ENCODE measurements at regions not wholly inside any gene's neighbourhood (a gene's known extent, or its start where the extent isn't known, plus 50 kb on each side); places are given as distances from the start of the nearest gene placed in this dataset.

DNA sequence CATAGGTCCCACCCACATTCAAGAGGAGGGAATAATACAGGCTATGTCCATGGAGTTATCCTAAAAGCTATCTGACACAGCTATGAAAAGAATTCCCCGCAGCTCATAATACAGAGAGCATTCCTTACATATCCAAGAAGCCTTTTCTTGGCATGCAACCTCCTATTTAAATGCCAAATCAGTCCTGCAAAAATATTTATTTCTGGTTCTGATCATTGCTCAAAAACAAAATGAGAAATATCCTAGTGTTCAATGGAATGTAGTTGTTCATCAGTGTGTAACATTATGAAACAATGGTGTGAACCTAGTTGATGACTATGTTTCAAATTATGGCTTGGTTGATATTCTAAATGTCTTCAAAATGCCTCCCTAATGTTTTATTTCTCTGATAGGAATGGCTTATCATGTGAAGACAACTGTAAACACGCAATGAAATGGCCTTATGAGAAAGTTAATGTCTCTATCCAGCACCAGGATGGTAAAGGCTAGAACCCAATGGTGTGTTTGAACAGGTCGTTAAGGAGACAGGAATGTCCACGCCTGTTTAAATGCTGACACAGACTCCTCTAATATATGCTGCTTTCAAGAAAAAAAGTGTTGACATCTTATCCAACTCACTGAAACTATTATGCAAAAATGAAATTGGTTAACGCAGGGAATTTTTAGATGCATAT is 126.7 kb upstream of the CDH6 start:
- peak; percentile 57 for ATAC-seq
- TF ChIP-seq, protein P1, sequence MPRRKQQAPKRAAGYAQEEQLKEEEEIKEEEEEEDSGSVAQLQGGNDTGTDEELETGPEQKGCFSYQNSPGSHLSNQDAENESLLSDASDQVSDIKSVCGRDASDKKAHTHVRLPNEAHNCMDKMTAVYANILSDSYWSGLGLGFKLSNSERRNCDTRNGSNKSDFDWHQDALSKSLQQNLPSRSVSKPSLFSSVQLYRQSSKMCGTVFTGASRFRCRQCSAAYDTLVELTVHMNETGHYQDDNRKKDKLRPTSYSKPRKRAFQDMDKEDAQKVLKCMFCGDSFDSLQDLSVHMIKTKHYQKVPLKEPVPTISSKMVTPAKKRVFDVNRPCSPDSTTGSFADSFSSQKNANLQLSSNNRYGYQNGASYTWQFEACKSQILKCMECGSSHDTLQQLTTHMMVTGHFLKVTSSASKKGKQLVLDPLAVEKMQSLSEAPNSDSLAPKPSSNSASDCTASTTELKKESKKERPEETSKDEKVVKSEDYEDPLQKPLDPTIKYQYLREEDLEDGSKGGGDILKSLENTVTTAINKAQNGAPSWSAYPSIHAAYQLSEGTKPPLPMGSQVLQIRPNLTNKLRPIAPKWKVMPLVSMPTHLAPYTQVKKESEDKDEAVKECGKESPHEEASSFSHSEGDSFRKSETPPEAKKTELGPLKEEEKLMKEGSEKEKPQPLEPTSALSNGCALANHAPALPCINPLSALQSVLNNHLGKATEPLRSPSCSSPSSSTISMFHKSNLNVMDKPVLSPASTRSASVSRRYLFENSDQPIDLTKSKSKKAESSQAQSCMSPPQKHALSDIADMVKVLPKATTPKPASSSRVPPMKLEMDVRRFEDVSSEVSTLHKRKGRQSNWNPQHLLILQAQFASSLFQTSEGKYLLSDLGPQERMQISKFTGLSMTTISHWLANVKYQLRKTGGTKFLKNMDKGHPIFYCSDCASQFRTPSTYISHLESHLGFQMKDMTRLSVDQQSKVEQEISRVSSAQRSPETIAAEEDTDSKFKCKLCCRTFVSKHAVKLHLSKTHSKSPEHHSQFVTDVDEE (CRISPR knock-in tag; IDR thresholded peaks at IDR 0.05): no peak
- TF ChIP-seq BACH2 (CRISPR knock-in tag; IDR thresholded peaks at IDR 0.05; ENCODE audit: borderline replicate concordance) (no peak), ZNF70 (CRISPR knock-in tag; IDR thresholded peaks at IDR 0.05) (no peak), TCF4 (CRISPR knock-in tag; IDR thresholded peaks at IDR 0.05; ENCODE audit: borderline replicate concordance) (no peak), RARB (CRISPR knock-in tag; IDR thresholded peaks at IDR 0.05) (no peak), ZFP30 (CRISPR knock-in tag; IDR thresholded peaks at IDR 0.05) (no peak), GLIS3 (CRISPR knock-in tag; IDR thresholded peaks at IDR 0.05) (no peak), ZC3H10 (CRISPR knock-in tag; IDR thresholded peaks at IDR 0.05) (no peak), ZFP3 (CRISPR knock-in tag; IDR thresholded peaks at IDR 0.05) (no peak), ZNF8 (CRISPR knock-in tag; IDR thresholded peaks at IDR 0.05) (no peak)
- TF ChIP-seq, protein P2, sequence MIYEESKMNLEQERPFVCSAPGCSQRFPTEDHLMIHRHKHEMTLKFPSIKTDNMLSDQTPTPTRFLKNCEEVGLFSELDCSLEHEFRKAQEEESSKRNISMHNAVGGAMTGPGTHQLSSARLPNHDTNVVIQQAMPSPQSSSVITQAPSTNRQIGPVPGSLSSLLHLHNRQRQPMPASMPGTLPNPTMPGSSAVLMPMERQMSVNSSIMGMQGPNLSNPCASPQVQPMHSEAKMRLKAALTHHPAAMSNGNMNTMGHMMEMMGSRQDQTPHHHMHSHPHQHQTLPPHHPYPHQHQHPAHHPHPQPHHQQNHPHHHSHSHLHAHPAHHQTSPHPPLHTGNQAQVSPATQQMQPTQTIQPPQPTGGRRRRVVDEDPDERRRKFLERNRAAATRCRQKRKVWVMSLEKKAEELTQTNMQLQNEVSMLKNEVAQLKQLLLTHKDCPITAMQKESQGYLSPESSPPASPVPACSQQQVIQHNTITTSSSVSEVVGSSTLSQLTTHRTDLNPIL (CRISPR knock-in tag; IDR thresholded peaks at IDR 0.05; ENCODE audit: low read depth): no peak
- TF ChIP-seq, protein P3, sequence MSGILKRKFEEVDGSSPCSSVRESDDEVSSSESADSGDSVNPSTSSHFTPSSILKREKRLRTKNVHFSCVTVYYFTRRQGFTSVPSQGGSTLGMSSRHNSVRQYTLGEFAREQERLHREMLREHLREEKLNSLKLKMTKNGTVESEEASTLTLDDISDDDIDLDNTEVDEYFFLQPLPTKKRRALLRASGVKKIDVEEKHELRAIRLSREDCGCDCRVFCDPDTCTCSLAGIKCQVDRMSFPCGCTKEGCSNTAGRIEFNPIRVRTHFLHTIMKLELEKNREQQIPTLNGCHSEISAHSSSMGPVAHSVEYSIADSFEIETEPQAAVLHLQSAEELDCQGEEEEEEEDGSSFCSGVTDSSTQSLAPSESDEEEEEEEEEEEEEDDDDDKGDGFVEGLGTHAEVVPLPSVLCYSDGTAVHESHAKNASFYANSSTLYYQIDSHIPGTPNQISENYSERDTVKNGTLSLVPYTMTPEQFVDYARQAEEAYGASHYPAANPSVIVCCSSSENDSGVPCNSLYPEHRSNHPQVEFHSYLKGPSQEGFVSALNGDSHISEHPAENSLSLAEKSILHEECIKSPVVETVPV (CRISPR knock-in tag; IDR thresholded peaks at IDR 0.05): no peak
- TF ChIP-seq, protein P4, sequence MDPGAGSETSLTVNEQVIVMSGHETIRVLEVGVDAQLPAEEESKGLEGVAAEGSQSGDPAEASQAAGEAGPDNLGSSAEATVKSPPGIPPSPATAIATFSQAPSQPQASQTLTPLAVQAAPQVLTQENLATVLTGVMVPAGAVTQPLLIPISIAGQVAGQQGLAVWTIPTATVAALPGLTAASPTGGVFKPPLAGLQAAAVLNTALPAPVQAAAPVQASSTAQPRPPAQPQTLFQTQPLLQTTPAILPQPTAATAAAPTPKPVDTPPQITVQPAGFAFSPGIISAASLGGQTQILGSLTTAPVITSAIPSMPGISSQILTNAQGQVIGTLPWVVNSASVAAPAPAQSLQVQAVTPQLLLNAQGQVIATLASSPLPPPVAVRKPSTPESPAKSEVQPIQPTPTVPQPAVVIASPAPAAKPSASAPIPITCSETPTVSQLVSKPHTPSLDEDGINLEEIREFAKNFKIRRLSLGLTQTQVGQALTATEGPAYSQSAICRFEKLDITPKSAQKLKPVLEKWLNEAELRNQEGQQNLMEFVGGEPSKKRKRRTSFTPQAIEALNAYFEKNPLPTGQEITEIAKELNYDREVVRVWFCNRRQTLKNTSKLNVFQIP (CRISPR knock-in tag; IDR thresholded peaks at IDR 0.05; ENCODE audit: borderline replicate concordance, low read depth): no peak
- TF ChIP-seq, protein P5, sequence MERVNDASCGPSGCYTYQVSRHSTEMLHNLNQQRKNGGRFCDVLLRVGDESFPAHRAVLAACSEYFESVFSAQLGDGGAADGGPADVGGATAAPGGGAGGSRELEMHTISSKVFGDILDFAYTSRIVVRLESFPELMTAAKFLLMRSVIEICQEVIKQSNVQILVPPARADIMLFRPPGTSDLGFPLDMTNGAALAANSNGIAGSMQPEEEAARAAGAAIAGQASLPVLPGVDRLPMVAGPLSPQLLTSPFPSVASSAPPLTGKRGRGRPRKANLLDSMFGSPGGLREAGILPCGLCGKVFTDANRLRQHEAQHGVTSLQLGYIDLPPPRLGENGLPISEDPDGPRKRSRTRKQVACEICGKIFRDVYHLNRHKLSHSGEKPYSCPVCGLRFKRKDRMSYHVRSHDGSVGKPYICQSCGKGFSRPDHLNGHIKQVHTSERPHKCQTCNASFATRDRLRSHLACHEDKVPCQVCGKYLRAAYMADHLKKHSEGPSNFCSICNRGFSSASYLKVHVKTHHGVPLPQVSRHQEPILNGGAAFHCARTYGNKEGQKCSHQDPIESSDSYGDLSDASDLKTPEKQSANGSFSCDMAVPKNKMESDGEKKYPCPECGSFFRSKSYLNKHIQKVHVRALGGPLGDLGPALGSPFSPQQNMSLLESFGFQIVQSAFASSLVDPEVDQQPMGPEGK (CRISPR knock-in tag; IDR thresholded peaks at IDR 0.05; ENCODE audit: borderline replicate concordance): no peak

DNA sequence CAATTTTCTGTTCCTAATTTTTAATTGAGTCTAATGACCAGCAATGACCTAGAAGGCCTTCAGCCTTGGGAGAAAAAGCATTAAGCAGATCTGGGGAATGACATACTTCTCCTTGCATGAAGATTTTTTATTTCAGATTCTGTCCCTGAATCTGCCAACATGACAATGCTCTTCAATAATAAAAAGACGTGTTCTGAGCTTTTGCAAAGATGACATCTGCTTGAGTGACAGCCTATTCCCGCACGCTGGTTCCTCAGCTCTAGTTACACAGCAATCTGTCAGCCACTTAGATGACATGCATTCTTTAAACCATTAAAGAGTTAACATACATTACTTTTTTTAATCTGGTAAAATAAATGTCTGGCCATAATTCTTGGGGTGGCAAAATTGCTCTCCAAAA is 129.3 kb upstream of the CDH6 start:
- no peak for ATAC-seq
- TF ChIP-seq SNAI2 (CRISPR knock-in tag; IDR thresholded peaks at IDR 0.05): no peak
- TF ChIP-seq TOX (CRISPR knock-in tag; IDR thresholded peaks at IDR 0.05; ENCODE audit: borderline replicate concordance): no peak
- no peak for TF ChIP-seq ARNTL (CRISPR knock-in tag; IDR thresholded peaks at IDR 0.05; ENCODE audit: borderline replicate concordance, low read depth)
- TF ChIP-seq CSDC2 (CRISPR knock-in tag; IDR thresholded peaks at IDR 0.05): no peak
- no peak for TF ChIP-seq BACH2 (CRISPR knock-in tag; IDR thresholded peaks at IDR 0.05; ENCODE audit: borderline replicate concordance)
- no peak for TF ChIP-seq OSR1 (CRISPR knock-in tag; IDR thresholded peaks at IDR 0.05)
- TF ChIP-seq, protein P2 (CRISPR knock-in tag; IDR thresholded peaks at IDR 0.05; ENCODE audit: low read depth): no peak
- TF ChIP-seq ZNF70 (CRISPR knock-in tag; IDR thresholded peaks at IDR 0.05): no peak

Data from SK-N-SH treated with all-trans-retinoic acid at 6 μM for 48 hours (cell line).